HG03342 (cell line): ENCODE measurements at regions not wholly inside any gene's neighbourhood (a gene's known extent, or its start where the extent isn't known, plus 50 kb on each side); places are given as distances from the start of the nearest gene placed in this dataset.

ENCODE experiments used
- ATAC-seq: cut with Tn5 transposase; IDR thresholded peaks from one replicate; pipeline ENCODE4 v1.9.1; 2021; ENCODE audit warnings: mild to moderate bottlenecking, moderate library complexity; ENCODE audit not compliant: unreplicated experiment

- no peak for ATAC-seq
These were observed 468.1 kb upstream of the AKR1E2 start for GRCh38 chr10:4357911-4358310.

- ATAC-seq: no peak
These were observed 470.7 kb upstream of the AKR1E2 start for GRCh38 chr10:4355350-4355749.

- no peak for ATAC-seq
These were observed 471.6 kb upstream of the AKR1E2 start for GRCh38 chr10:4354382-4354812.

- ATAC-seq: no peak
These were observed 472.0 kb upstream of the AKR1E2 start for GRCh38 chr10:4353964-4354363.

GRCh38 chr10:4353059-4353655, 472.9 kb upstream of the AKR1E2 start:
- ATAC-seq: no peak

GRCh38 chr10:4352414-4352961, 473.5 kb upstream of the AKR1E2 start:
- no peak for ATAC-seq

- no peak for ATAC-seq
These were observed 474.1 kb upstream of the AKR1E2 start for GRCh38 chr10:4351723-4352413.

- ATAC-seq: no peak
These were observed 478.6 kb upstream of the AKR1E2 start for GRCh38 chr10:4347397-4347796.

GRCh38 chr10:4345877-4346646, 479.9 kb upstream of the AKR1E2 start:
- ATAC-seq: no peak

GRCh38 chr10:4344492-4344994, 481.5 kb upstream of the AKR1E2 start:
- ATAC-seq: no peak

- ATAC-seq: no peak
These were observed 482.1 kb upstream of the AKR1E2 start for GRCh38 chr10:4343873-4344272.

GRCh38 chr10:4343091-4343490, 482.9 kb upstream of the AKR1E2 start:
- ATAC-seq: no peak

- ATAC-seq: no peak
These were observed 487.2 kb upstream of the AKR1E2 start for GRCh38 chr10:4338768-4339167.

- no peak for ATAC-seq
These were observed 488.4 kb upstream of the AKR1E2 start for GRCh38 chr10:4337563-4337962.

GRCh38 chr10:4334871-4335270, 491.1 kb upstream of the AKR1E2 start:
- ATAC-seq: no peak

GRCh38 chr10:4334015-4334414, 492.0 kb upstream of the AKR1E2 start:
- no peak for ATAC-seq

GRCh38 chr10:4333459-4333894, 492.5 kb upstream of the AKR1E2 start:
- no peak for ATAC-seq

GRCh38 chr10:4332764-4333458, 493.1 kb upstream of the AKR1E2 start:
- no peak for ATAC-seq

- no peak for ATAC-seq
These were observed 494.9 kb upstream of the AKR1E2 start for GRCh38 chr10:4331150-4331549.

GRCh38 chr10:4330636-4331035, 495.4 kb upstream of the AKR1E2 start:
- no peak for ATAC-seq

- no peak for ATAC-seq
These were observed 496.8 kb upstream of the AKR1E2 start for GRCh38 chr10:4329225-4329624.
